COR-L47 (cell line): ENCODE measurements at regions not wholly inside any gene's neighbourhood (a gene's known extent, or its start where the extent isn't known, plus 50 kb on each side); places are given as distances from the start of the nearest gene placed in this dataset.
"Not testable (repeated sequence)": the region's sequence is repeated elsewhere in the genome, so short reads cannot be mapped to it uniquely, and the experiment has no call there.

Experiments used
- DNase-seq: peaks from one replicate; lab custom pipeline; 2025; lab: John Stamatoyannopoulos, UW

DNA sequence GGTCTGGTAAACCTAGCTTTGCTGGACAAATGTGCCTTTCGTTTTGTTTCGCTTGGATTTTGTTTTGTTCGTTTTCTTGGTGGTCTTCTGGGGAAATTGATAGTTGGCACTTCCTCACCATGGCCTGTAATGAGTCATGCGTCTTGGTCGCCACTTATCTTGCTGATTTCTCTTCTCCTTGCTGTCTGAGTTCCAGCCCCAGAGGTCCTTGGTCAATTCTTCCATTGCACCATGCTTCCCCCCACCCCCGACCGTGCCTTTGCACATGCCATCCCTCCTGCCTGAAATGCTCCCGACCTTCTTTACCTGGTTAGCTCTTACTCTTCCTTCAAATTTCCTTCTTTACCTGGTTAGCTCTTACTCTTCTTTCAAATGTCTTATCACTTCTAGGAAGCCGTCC, 168.7 kb upstream of the MSX2 start:
- no peak for DNase-seq

- DNase-seq: no peak
Observed at GRCh38 chr5:174556756-174557155, 167.6 kb upstream of the MSX2 start.

DNA sequence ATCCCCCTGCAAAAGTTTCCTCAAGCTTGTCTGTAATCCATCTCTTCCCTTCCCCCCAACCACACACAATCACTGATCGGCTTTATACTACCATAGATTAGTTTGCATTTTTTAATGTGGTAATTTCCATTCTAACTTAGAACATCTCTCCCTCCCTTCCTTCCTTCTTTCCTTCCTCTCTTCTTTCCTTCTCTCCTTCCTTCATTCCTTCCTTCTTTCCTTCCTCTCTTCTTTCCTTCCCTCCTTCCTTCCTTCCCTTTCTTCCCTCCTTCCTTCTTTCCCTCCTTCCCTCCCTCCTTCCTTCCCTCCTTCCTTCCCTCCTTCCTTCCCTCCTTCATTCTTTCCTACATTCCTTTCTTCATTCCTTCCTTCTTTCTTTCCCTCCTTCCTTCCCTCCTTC, 166.2 kb upstream of the MSX2 start:
- no peak for DNase-seq

GRCh38 chr5:174559141-174559540, 165.2 kb upstream of the MSX2 start:
- no peak for DNase-seq

GRCh38 chr5:174559566-174560090, 164.8 kb upstream of the MSX2 start:
- DNase-seq: no peak

DNA sequence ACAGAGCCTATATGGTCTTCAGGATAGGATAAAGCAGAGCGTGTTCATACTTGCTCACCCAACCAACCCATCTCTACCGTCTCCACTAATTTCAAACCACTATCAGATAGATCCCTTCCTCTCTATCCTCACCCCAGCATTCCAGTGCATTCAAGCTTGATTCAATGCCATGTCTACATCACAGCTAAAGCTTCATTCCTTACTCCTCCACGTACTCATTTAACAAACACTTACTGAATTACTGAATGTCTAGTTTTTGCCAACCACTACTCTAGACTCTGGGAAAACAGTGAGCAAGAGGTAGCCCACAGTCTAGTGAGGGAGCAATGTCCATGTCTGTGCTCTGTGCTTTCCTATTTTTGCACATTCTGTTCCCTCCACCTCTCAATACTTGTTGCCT, 163.5 kb upstream of the MSX2 start:
- DNase-seq: no peak

- not testable (repeated sequence) for DNase-seq
Observed at GRCh38 chr5:174563040-174563439, 161.3 kb upstream of the MSX2 start.

DNA sequence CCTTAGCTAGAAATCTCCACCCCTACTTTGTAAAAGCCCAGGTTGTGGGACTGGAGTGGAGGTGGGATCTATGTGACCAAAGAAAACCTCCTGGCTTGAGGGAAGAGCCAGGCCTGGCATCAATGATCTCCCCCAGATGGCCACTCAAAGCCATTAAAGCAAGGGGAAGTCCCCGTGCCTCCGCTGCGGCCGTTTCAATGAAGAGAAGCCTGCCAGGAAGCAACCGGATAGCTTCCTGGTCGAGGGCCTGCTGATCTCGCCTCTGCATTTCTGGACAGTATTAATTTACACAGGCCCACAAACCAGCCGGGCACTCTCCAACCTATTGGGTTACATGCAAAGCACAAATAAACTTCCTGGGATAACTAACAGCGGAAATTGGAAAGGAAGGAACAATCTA, 160.5 kb upstream of the MSX2 start:
- no peak for DNase-seq

DNA sequence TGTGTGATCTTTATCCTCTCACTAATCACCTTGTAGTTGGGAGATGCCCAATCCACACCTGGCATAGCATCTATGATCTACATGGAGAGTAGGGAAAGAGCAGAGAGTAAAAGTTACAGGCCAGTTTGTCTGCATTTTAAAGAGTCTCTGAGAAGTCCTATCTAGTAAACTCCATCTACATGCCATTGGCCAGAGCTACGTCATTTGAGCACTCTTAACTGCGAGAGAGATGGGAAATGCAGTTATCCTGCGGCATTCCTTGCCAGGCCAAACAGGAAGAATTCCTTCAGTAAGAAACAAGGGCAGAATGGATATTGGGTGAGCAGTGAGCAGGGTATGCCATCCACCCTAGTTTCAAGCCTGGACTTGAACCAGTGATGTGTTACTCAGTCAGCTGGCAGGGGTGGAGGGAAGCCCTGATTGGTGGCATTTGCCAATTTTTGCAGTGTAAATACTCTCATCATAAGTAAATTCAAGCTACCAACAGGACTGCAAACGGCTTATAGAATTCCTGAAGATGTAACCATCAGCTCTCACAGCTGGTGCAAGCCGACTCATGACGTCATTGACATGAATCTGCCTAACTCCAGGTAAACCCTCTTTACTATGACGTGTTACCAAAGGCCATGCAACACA, 156.8 kb upstream of the MSX2 start:
- DNase-seq: no peak

- no peak for DNase-seq
Observed at GRCh38 chr5:174570662-174571061, 153.7 kb upstream of the MSX2 start.

GRCh38 chr5:174571662-174572397, 152.6 kb upstream of the MSX2 start:
- DNase-seq: peak; percentile 88

DNA sequence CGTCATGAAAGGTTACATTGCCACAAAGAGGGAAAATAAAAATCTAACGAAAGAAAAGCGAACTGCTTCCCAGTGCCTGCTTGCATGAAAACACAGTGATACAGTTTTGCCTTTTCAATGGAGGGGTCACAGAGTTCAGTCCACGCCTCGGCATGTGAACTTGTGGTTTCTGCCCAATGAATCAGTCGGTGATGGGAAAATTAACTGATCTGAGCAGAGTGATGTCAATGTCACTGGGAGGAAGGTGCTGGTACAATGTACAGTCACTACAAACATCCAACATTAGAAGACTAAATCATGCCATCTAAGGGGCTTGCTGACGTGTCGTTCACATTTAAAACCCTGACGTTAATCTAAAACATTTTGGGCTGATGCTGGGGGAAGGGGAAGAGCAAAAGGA, 151.8 kb upstream of the MSX2 start:
- DNase-seq: no peak

DNA sequence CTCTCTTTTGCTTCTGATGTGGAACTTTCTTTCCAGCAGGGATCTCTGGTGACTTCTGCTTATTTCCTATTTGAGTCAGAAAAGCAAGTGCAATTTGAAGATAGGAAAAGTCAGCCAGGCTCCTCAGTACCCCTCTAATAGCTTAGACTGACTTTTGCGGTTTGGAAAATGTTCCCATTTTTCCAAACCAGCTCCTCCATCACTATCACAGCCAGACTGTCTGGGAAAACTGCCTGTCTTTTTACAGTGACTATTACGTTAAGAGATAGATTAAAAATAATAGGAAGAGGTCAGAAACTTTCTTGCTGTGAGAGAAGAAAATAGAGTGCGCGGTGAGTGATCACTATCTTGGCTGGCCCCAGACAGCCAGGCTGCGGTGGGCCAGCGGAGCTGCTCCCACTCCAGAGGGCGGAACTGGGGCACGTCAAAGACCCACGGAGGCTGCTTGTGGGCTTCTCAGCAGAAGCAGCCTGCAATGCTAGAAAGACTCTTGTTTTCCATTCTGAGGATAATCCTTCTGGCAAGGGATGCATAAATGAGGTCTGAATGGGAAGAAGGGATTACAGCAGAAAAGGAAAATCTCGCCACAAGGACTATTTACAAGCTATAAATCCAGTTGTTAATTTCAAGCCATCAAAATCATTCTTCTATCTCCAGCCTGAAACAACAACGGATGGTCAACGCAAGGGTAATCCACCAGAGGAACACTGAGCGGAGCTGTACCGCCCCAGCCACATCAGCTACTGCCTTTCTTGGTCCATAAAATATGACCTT, 151.0 kb upstream of the MSX2 start:
- DNase-seq: no peak

GRCh38 chr5:174575043-174575442, 149.3 kb upstream of the MSX2 start:
- no peak for DNase-seq

- DNase-seq: no peak
Observed at GRCh38 chr5:174576042-174576441, 148.3 kb upstream of the MSX2 start.

- no peak for DNase-seq
Observed at GRCh38 chr5:174581479-174581878, 142.9 kb upstream of the MSX2 start.

- DNase-seq: no peak
Observed at GRCh38 chr5:174581894-174582293, 142.5 kb upstream of the MSX2 start.

- no peak for DNase-seq
Observed at GRCh38 chr5:174583071-174583470, 141.3 kb upstream of the MSX2 start.

- no peak for DNase-seq
Observed at GRCh38 chr5:174585472-174585871, 138.9 kb upstream of the MSX2 start.

- not testable (repeated sequence) for DNase-seq
Observed at GRCh38 chr5:174586163-174586562, 138.2 kb upstream of the MSX2 start.

- DNase-seq: no peak
Observed at GRCh38 chr5:174589011-174589410, 135.4 kb upstream of the MSX2 start.

- no peak for DNase-seq
Observed at GRCh38 chr5:174589599-174589998, 134.8 kb upstream of the MSX2 start.

DNA sequence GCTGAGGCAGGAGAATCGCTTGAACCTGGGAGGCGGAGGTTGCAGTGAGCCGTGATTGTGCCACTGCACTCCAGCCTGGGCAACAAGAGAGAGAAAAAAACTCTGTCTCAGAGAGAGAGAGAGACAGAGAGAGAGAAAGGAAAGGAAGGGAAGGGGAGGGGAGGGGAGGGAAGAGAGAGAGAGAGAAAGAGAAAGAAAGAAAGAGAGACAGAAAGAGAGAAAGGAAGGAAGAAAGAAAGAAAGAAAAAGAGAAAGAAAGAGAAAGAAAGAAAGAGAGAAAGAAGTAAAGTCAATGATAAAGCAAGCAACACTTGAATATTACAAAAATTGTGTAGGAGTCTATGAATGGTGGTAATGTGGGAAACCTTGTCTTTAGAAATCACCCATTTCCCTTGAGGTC, 133.6 kb upstream of the MSX2 start:
- no peak for DNase-seq
